DMS153 (cell line): ENCODE measurements at regions not wholly inside any gene's neighbourhood (a gene's known extent, or its start where the extent isn't known, plus 50 kb on each side); places are given as distances from the start of the nearest gene placed in this dataset.
"Not testable (repeated sequence)": the region's sequence is repeated elsewhere in the genome, so short reads cannot be mapped to it uniquely, and the experiment has no call there.

ENCODE experiments used
- DNase-seq: peaks from one replicate; lab custom pipeline; 2025; lab: John Stamatoyannopoulos, UW

- DNase-seq: no peak
Measured at GRCh38 chr9:108039012-108039411, 549.4 kb upstream of the KLF4 start.

GRCh38 chr9:108035487-108035886 lies 545.9 kb upstream of the KLF4 start:
- no peak for DNase-seq

- DNase-seq: no peak
Measured at GRCh38 chr9:108033976-108034964, 544.7 kb upstream of the KLF4 start.

- not testable (repeated sequence) for DNase-seq
Measured at GRCh38 chr9:108032079-108032478, 542.5 kb upstream of the KLF4 start.

GRCh38 chr9:108031221-108031620 lies 541.7 kb upstream of the KLF4 start:
- not testable (repeated sequence) for DNase-seq

- DNase-seq: not testable (repeated sequence)
Measured at GRCh38 chr9:108026718-108027117, 537.1 kb upstream of the KLF4 start.

GRCh38 chr9:108024604-108025003 lies 535.0 kb upstream of the KLF4 start:
- no peak for DNase-seq

- no peak for DNase-seq
Measured at GRCh38 chr9:108022246-108022935, 532.8 kb upstream of the KLF4 start.

- DNase-seq: no peak
Measured at GRCh38 chr9:108021096-108021710, 531.6 kb upstream of the KLF4 start.

GRCh38 chr9:108019821-108020220 lies 530.3 kb upstream of the KLF4 start:
- no peak for DNase-seq

- no peak for DNase-seq
Measured at GRCh38 chr9:108017671-108018070, 528.1 kb upstream of the KLF4 start.

GRCh38 chr9:108016446-108016845 lies 526.9 kb upstream of the KLF4 start:
- no peak for DNase-seq

GRCh38 chr9:108015690-108016089 lies 526.1 kb upstream of the KLF4 start:
- DNase-seq: no peak

- DNase-seq: no peak
Measured at GRCh38 chr9:108014353-108014752, 524.8 kb upstream of the KLF4 start.

GRCh38 chr9:108012886-108013665 lies 523.5 kb upstream of the KLF4 start:
- no peak for DNase-seq

GRCh38 chr9:108012405-108012804 lies 522.8 kb upstream of the KLF4 start:
- no peak for DNase-seq

- no peak for DNase-seq
Measured at GRCh38 chr9:108003526-108003925, 514.0 kb upstream of the KLF4 start.

GRCh38 chr9:108002371-108002956 lies 512.9 kb upstream of the KLF4 start:
- DNase-seq: no peak

- no peak for DNase-seq
Measured at GRCh38 chr9:108001237-108001636, 511.7 kb upstream of the KLF4 start.

- DNase-seq: no peak
Measured at GRCh38 chr9:107999890-108000289, 510.3 kb upstream of the KLF4 start.

- no peak for DNase-seq
Measured at GRCh38 chr9:107999011-107999410, 509.4 kb upstream of the KLF4 start.
